Bronchial epithelial cell (primary cell): ENCODE measurements at regions not wholly inside any gene's neighbourhood (a gene's known extent, or its start where the extent isn't known, plus 50 kb on each side); places are given as distances from the start of the nearest gene placed in this dataset.
"Not testable (repeated sequence)": the region's sequence is repeated elsewhere in the genome, so short reads cannot be mapped to it uniquely, and the experiment has no call there.

Experiments
- DNase-seq: peaks from one replicate; pipeline ENCODE4 v3.0.0-alpha.2; 2010; ENCODE audit warnings: low read depth
- FAIRE-seq: peaks from 2 replicates; lab custom pipeline; 2011; peaks lifted over from hg19 to GRCh38; lab: Jason Lieb, UNC
- H3K27me3 ChIP-seq: 2 replicates; pipeline ENCODE4 v1.5.1; 2011; ENCODE audit warnings: low read length; ENCODE audit not compliant: control insufficient read depth, insufficient read depth
- H3K36me3 ChIP-seq: 2 replicates; pipeline ENCODE4 v1.5.1; 2011; ENCODE audit warnings: low read length; ENCODE audit not compliant: control insufficient read depth, insufficient read depth
- H3K4me3 ChIP-seq: 2 replicates; pipeline ENCODE4 v1.5.1; 2011; ENCODE audit warnings: mild to moderate bottlenecking, low read depth, low read length, control low read depth
- TF ChIP-seq, protein P1 (sequence below): IDR thresholded peaks from 2 replicates; pipeline ENCODE4 v1.5.1; 2011; ENCODE audit warnings: mild to moderate bottlenecking, moderate library complexity, low read length, control low read depth, inconsistent platforms; ENCODE audit not compliant: insufficient read depth, severe bottlenecking

DNA sequence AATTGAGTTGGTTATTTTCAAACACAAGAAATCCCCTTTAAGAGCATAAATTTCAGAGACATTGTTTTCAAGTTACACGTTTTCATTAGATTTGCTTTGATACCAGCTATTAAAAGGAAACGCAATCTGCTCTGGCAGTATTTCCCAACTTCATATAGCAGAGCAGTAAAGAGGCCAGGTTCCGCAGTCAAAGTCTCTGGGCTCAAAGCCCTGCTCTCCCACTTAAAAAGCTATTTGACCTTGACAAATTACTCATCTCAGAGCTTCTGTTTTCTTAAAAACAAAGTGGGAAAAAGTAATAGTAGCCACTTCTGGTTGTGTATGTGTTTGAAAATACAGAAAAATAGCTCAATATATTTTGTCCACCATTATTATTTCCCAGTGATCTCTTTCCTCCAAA is 89.7 kb upstream of the CDYL2 start:
- FAIRE-seq = no peak

DNA sequence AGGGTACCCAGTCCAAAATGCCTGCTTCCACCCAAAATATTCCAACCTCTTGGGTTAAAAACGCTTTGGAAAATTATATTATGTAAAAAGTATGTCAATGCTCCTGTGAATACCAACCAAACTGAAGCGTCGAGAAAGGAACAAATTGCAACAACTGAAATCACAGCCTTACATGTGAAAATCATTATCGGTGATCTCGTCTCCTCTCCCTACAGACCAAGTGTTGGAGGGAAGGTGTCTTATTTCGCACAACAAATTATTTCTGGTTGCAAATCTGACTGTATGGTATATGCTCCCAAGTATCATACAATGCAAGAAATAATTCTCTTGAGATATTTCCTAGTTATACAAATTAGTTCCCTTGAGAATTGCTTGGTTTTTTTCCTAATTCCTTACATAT is 89.3 kb upstream of the CDYL2 start:
- H3K4me3 ChIP-seq = no peak overlapping the region
- no peak for FAIRE-seq
- H3K27me3 ChIP-seq = no peaks in the 10 kb centered on the region
- no peaks in the 10 kb centered on the region for H3K36me3 ChIP-seq
- TF ChIP-seq, protein P1, sequence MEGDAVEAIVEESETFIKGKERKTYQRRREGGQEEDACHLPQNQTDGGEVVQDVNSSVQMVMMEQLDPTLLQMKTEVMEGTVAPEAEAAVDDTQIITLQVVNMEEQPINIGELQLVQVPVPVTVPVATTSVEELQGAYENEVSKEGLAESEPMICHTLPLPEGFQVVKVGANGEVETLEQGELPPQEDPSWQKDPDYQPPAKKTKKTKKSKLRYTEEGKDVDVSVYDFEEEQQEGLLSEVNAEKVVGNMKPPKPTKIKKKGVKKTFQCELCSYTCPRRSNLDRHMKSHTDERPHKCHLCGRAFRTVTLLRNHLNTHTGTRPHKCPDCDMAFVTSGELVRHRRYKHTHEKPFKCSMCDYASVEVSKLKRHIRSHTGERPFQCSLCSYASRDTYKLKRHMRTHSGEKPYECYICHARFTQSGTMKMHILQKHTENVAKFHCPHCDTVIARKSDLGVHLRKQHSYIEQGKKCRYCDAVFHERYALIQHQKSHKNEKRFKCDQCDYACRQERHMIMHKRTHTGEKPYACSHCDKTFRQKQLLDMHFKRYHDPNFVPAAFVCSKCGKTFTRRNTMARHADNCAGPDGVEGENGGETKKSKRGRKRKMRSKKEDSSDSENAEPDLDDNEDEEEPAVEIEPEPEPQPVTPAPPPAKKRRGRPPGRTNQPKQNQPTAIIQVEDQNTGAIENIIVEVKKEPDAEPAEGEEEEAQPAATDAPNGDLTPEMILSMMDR = no peak
- DNase-seq = no peak

More for the DNA sequence above, 89.7 kb upstream of the CDYL2 start:
- no peaks in the 10 kb centered on the region for H3K36me3 ChIP-seq
- no peaks in the 10 kb centered on the region for H3K27me3 ChIP-seq
- TF ChIP-seq, protein P1 = no peak
- no peak for DNase-seq
- no peak overlapping the region for H3K4me3 ChIP-seq

DNA sequence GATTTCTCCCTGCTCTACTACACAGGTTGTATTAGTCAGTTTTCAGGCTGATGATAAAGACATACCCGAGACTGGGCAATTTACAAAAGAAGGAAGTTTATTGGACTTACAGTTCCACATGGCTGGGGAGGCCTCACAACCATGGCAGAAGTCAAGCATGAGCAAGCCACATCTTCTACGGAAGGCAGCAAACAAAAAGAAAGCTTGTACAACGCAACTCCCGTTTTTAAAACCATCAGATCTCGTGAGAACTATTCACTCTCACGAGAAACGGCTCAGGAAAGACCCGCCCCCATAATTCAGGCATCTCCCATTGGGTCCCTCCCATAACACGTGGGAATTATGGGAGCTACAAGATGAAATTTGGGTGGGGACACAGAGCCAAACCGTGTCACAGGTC is 88.0 kb upstream of the CDYL2 start:
- FAIRE-seq, DNase-seq: not testable (repeated sequence)

DNA sequence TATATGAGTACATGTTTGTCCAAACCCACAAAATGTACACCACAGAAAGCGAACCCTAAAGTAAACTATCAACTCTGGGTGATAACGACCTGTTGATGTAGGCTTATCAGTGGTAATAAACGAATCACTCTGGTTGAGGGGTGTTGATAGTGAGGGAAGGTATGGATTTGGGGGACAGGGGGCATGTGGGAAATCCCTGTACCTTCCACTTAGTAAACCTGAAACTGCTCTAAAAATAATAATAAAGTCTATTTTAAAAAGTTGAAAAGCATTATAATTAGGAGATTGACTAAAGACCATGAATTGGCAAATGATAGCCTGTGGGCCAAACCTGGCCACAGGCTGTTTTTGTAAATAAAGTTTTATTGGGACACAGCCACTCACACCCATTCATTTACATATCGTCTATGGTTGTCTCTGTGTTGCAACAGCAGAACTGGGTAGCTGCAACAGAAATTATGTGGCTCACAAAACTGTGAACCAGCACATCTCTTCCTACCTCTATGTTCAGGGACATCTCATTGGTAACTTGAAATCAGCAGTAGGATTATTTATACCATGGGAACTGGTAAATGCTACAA is 85.5 kb upstream of the CDYL2 start:
- TF ChIP-seq, protein P1 = no peak
- H3K4me3 ChIP-seq = no peak overlapping the region
- H3K27me3 ChIP-seq = no peaks in the 10 kb centered on the region
- no peaks in the 10 kb centered on the region for H3K36me3 ChIP-seq
- no peak for FAIRE-seq
- DNase-seq = no peak

More for the DNA sequence above, 88.0 kb upstream of the CDYL2 start:
- not testable (repeated sequence) for H3K4me3 ChIP-seq, H3K36me3 ChIP-seq, H3K27me3 ChIP-seq

DNA sequence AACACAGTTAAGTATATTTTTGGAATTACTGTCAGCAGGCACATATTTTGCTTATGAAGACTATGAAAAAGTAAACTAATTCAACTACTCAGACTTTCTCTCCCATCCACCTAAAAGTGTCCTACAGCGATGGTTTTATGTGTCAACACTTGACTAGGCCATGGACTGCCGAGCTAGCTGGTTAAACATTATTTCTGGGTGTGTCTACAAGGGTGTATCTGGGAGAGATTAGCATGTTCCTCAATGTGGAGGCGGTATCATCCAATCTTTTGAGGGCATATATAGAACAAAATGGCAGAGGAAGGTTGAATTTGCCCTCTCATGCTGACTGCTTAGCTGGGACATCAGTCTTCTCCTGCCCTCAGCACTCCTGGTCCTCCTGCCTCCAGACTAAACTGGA is 82.7 kb upstream of the CDYL2 start:
- DNase-seq = no peak
- Histone ChIP-seq H3K4me3 (no peak overlapping the region), H3K27me3 (no peaks in the 10 kb centered on the region), H3K36me3 (no peaks in the 10 kb centered on the region)
- no peak for FAIRE-seq
- TF ChIP-seq, protein P1 = no peak

DNA sequence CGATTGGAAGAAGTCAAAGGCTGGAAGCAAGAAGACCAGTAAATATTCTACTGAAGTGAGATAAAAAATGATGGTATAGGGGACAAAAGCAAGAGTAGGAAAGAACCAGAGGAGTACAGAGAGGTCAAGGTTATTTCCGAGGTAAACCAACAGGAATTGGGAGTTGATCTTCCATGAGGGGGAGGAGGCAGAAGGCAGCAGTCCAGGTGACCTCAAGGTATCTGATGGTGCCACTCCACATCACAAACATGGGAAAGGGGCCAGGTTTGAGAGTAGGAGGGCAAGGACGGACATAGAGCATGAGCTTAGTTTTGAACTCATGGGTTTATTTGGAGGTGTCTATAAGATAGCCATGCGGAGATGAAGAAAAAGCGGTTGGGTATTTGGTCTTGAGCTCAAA is 79.4 kb upstream of the CDYL2 start:
- no peak for DNase-seq
- no peak for FAIRE-seq
- H3K27me3 ChIP-seq = no peaks in the 10 kb centered on the region
- no peaks in the 10 kb centered on the region for H3K36me3 ChIP-seq
- TF ChIP-seq, protein P1 = no peak
- no peak overlapping the region for H3K4me3 ChIP-seq
